ENCODE measurements at regions not wholly inside any gene's neighbourhood (a gene's known extent, or its start where the extent isn't known, plus 50 kb on each side); places are given as distances from the start of the nearest gene placed in this dataset.

GRCh38 chr13:22047785-22048104, 376.9 kb downstream of the FGF9 start:
- TF ChIP-seq MAFG (tag; conservative IDR thresholded peaks at IDR 0.05), result no peak
- no peak for TF ChIP-seq ATF2 (CRISPR knock-in tag; IDR thresholded peaks at IDR 0.05)
- no peak for TF ChIP-seq ZNF280B (CRISPR knock-in tag; IDR thresholded peaks at IDR 0.05)
- no peak for TF ChIP-seq TAF15 (IDR thresholded peaks at IDR 0.05; ENCODE audit: low read depth, low read length)
- TF ChIP-seq ZNF79 (CRISPR knock-in tag; IDR thresholded peaks at IDR 0.05; ENCODE audit: low read depth), result no peak
- no peak for TF ChIP-seq CREB3 (tag; conservative IDR thresholded peaks at IDR 0.05; ENCODE audit: low read depth)
- TF ChIP-seq BCL6 (CRISPR knock-in tag; IDR thresholded peaks at IDR 0.05), result no peak
- no peak for TF ChIP-seq ZNF395 (CRISPR knock-in tag; IDR thresholded peaks at IDR 0.05)
- no peak for TF ChIP-seq KHSRP (IDR thresholded peaks at IDR 0.05)
- no peak for TF ChIP-seq BHLHE40 (IDR thresholded peaks at IDR 0.05; ENCODE audit: low read length)
- TF ChIP-seq IRF9 (tag; IDR thresholded peaks at IDR 0.05), result no peak
- TF ChIP-seq HDAC3 (IDR thresholded peaks at IDR 0.05; ENCODE audit: borderline replicate concordance, partially characterized antibody), result no peak
- Histone ChIP-seq H3K36me3 (ENCODE audit: control insufficient read depth, insufficient read depth, low read length) (no peaks in the 10 kb centered on the region), H3K9me3 (replicated peaks; ENCODE audit: control insufficient read depth, insufficient read depth, low read depth, low read length) (no peaks in the 10 kb centered on the region), H3K9ac (ENCODE audit: insufficient read depth in 1 of 2, low read depth in 2 of 2, low read length in 2 of 2) (no peak overlapping the region), H3K79me2 (ENCODE audit: control insufficient read depth, insufficient read depth, low read length) (no peaks in the 10 kb centered on the region), H3K27me3 (ENCODE audit: control insufficient read depth in 2 of 2, insufficient read depth in 2 of 2, low read length in 2 of 2) (no peaks in the 10 kb centered on the region; a peak in 1 of 5 replicates), H2AFZ (ENCODE audit: low read depth, low read length) (no peak overlapping the region), H3K4me3 (no peak overlapping the region), H4K20me1 (replicated peaks; ENCODE audit: control insufficient read depth, insufficient read depth, low read length) (no peaks in the 10 kb centered on the region), H3K4me2 (ENCODE audit: insufficient read depth, low read length) (no peak overlapping the region), H3K27ac (ENCODE audit: extremely low read depth, low read depth, low read length) (no peak overlapping the region), H3K9me1 (ENCODE audit: control insufficient read depth, insufficient read depth, low read length) (no peaks in the 10 kb centered on the region), H3K4me1 (replicated peaks in 1 of 2; ENCODE audit: control insufficient read depth in 2 of 2, insufficient read depth in 2 of 2, low read length in 2 of 2) (no peaks in the 10 kb centered on the region)
- ChIA-PET POLR2A (interaction anchor here (0.9 kb wide), 1 partner anchor 58 kb away, joined by 3 read pairs; no protein-coding TSS in a partner anchor), CTCF (ENCODE audit: low intra/inter-chr PET ratio) (no interaction called here)
- FAIRE-seq (no peak), DNase-seq (ENCODE audit: extremely low read depth in 1 of 4, low spot score in 3 of 4) (no peak), ATAC-seq (no peak)
- BruUV-seq (replicated peaks), result no TSS peak
- intact Hi-C loops (cut with micrococcal nuclease) (no loop called here), in situ Hi-C loops (cut with MboI) (no loop called here)
- WGBS (ENCODE audit: insufficient coverage, low coverage, missing lambda C conversion rate), result 0% methylated on average over 6 of the region's 6 CpGs
